GM18867 (cell line): ENCODE measurements at regions not wholly inside any gene's neighbourhood (a gene's known extent, or its start where the extent isn't known, plus 50 kb on each side); places are given as distances from the start of the nearest gene placed in this dataset.
A peak's percentile ranks its signal among the peaks of the same experiment; 100 is the strongest.

Experiments used
- ATAC-seq: cut with Tn5 transposase; IDR thresholded peaks from one replicate; pipeline ENCODE4 v1.9.1; 2021; ENCODE audit warnings: mild to moderate bottlenecking, moderate library complexity; ENCODE audit not compliant: unreplicated experiment

- ATAC-seq, result no peak
These were observed 241.5 kb downstream of the AUH start for GRCh38 chr9:91120200-91120599.

- no peak for ATAC-seq
These were observed 239.0 kb downstream of the AUH start for GRCh38 chr9:91122755-91123154.

- ATAC-seq, result no peak
These were observed 234.8 kb downstream of the AUH start for GRCh38 chr9:91126761-91127445.

DNA sequence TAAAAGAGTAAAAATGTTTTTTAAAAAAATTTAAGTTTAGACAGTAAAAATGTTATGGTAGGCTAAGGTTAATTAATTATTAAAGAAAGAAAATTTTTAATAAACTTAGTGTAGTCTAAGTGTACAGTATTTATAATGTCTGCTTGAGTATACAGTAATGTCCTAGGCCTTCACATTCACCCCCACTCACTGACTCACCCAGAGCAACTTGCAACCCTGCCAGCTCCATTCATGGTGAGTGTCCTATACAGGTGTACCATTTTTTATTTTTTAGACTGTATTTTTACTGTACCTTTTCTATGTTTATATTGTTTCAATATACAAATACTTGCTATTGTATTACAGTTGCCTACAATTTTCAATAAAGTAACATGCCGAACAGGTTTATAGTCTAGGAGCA, 234.1 kb downstream of the AUH start:
- no peak for ATAC-seq

- no peak for ATAC-seq
These were observed 230.9 kb downstream of the AUH start for GRCh38 chr9:91130796-91131318.

GRCh38 chr9:91131433-91131839, 230.3 kb downstream of the AUH start:
- peak; percentile 60 for ATAC-seq

DNA sequence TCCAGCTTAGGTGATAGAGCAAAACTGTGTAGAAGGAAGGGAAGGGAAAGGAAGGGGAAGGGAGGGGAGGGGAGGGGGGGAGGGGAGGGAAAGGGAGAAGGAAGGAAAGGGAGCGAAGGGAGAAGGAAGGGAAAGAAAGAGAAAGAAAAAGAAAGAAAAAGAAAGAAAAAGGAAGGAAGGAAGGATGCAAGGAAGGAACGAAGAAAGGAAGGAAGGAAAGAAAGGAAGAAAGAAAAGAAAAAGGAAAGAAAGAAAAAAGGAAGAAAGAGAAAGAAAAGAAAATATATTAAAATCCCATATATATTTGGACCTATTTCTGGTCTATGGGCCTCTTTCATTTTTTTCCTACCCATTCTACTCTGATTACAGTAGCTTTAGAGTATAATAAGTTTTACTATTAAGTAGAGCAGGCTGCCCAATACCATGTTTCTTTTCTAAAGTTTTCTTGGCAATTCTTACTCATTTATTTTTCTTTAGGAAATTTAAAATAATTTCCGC, 229.1 kb downstream of the AUH start:
- ATAC-seq, result no peak

DNA sequence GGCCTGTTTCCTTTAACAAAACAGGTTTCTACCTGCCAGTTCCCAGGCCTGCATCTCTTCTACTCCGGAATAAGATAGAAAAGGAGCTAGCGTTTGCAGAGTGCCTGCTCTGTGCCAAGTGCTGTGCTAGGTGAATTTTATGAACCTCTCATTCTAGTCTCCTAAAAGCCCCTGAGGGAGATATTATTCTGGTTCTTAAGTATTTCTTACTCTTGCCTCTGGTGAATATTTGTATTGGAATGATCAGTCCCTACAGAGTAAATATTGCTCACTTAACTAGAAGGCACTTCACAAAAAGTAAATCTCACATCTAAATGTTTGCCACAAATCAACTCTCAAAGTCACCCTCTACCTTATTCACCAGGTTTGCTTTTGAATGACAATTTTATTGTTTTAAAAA, 227.1 kb downstream of the AUH start:
- ATAC-seq, result no peak

DNA sequence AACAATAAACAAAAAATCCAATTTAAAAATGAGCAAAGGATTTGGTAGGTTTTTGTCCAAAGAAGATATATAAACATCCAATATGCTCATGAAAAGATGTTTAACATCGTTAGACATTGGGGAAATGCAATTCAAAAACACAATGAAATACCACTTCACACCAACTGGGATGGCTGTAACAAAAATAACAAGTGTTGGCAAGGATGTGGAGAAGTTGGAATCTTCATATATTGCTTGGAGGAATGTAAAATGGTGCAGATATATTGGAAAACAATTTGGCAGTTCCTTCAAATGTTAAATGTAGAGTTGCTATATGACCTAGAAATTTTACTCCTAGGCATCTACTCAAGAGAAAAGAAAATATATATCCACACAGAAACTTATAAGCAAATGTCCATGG, 224.3 kb downstream of the AUH start:
- ATAC-seq, result no peak

DNA sequence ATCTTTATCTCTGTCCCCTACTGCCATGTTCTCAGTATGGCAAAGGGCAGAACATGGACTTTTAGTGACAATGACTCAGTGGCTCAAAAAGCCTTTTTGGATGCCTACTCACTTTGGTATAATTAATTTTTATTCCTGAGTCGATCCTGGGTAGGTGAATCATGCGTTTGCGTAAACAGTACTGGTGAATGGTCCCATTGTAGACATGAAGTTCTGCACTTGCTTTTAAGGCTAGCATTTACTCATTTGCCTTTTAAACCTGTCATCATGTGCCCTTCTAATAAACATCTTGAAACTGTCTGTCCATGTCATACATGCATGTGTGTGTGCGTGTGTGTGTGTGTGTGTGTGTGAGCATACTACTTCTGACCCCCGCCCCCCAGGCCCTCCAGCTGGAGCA, 223.0 kb downstream of the AUH start:
- no peak for ATAC-seq

DNA sequence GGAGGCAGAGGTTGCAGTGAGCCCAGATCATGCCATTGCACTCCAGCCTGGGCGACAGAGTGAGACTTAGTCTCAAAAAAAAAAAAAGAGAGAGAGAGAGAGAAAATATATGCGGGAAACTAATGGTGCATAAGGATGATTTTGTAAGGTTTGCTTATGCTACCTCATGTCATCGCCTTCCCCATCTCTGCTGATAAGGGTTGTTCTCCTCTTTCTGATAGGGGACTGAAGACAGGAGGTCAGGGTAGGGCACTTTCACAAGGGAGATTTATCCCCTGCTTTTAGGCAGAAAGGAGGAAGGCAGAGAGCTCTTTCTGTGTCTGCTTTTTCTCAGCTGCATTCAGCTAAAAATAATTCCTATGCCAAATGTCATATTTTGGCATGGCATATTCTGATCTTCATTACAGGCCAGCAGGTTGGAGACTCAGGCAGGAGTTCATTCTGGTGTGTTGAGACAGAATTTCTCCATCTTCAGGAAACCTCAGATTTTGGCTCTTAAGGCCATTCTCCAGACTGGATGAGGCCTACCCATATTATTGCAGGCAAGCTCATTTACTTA, 220.2 kb downstream of the AUH start:
- ATAC-seq, result no peak

DNA sequence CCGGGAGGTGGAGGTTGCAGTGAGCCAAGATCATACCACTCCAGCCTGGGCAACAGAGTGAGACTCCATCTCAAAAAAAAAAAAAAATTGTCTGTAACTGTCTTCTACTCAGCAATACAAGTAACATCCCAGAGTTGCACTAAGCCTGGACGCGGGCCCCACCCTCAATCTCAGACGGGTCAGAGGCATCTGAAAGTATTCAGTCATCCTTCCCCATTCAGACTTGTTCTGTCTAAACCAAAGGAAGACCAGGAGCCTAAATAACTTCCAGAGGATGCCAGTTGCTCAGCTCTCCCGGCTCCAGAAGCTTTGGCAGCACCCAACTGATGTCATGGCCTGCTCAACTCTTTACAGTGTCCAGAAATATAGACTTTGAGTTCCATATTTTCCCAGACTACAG, 218.6 kb downstream of the AUH start:
- no peak for ATAC-seq

GRCh38 chr9:91143642-91144041, 218.1 kb downstream of the AUH start:
- ATAC-seq, result no peak

GRCh38 chr9:91144769-91145168, 216.9 kb downstream of the AUH start:
- ATAC-seq, result no peak

DNA sequence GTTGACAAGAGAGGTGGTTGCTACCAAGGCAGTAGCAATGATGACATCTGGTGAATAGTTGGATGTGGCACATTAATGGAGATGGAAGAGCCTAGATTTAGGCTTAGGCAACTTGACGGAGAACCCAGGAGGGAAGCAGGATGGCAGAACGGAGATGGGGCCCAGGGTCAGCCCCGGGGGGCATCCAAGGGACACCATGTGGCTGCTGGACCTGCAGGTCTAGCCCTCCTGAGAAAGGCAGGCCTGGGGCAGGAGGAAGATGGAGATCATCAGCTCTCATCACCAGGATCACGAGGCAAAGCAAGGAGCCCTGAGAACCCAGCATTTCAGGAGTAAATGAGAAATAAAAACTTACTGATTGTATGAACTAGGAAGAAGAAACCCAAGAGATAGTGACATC, 216.2 kb downstream of the AUH start:
- no peak for ATAC-seq

GRCh38 chr9:91146391-91147019, 215.2 kb downstream of the AUH start:
- ATAC-seq, result no peak

DNA sequence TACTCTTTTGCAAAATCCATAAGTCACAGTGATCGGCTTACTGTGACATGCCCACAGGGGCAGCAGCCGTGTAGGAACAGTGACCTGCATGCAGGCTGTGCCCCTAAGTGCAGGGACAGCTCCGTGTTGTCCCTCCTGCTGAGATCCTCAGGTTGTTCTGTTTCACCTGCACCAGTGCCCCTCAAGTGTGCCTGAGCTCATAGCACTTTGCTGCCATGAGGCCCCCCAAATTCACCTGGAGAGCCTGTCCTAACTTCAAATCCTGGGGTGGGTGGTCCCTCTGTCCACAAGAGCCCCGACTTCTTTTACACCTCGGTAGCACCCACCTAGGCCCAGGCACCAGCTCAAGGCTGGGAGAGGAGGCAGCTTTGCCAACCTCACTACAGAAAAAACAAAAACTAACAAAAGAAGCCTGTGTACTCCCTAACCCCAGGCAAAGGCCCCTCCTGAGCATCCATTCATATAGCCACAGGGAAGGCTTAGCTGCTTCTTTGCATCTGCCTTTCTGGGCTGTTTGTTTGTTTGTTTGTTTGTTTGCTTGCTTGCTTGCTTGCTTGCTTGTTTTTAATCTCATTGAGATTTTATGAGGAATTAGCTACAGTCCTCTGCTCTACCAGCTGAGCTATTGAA, 214.5 kb downstream of the AUH start:
- ATAC-seq, result no peak

GRCh38 chr9:91148306-91148705, 213.4 kb downstream of the AUH start:
- ATAC-seq, result no peak

GRCh38 chr9:91150273-91150997, 211.3 kb downstream of the AUH start:
- ATAC-seq, result no peak

DNA sequence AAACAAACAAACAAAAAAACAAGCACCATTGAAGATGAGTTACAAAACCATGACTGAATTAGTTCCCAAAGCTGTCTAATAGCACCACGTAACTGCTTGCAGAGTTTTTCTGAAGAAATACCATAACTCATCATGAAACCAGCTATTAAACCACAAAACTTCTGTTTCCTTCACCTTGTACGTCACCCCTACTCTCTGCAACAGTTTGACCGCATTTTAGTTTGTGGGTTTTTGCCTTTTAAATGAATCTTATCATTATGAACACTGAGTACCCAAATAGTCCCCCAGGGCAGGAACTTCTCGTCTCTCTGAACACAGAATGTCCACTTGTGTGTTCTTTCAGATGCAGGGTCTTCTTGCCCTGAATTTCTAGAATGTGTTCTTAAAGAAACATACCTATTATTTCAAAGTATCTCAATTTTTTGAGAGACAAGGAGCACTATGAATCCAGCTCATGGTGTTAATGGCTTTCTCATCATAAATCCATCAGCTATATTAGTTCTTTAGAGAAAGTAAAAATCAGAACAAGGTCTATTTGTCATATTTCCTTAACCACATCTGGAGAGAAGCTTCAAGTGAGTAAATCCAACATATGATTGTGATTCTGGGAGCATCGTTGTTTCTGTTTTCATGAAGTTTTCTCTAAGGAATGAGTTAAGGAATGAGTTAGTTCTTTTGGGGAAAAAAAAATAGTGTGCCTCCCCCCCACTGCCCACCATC, 210.6 kb downstream of the AUH start:
- ATAC-seq, result peak; percentile 64
